ENCODE measurements at regions not wholly inside any gene's neighbourhood (a gene's known extent, or its start where the extent isn't known, plus 50 kb on each side); places are given as distances from the start of the nearest gene placed in this dataset.

- Histone ChIP-seq H2AFZ (ENCODE audit: low read length) (no peak overlapping the region), H3K9me2 (replicated peaks; ENCODE audit: low read length) (no peaks in the 10 kb centered on the region), H3K4me2 (ENCODE audit: low read length) (no peak overlapping the region), H3K9ac (ENCODE audit: low read length) (no peak overlapping the region), H3K79me2 (ENCODE audit: low read length) (no peaks in the 10 kb centered on the region), H3K27me3 (ENCODE audit: low read length) (no peaks in the 10 kb centered on the region), H3F3A (ENCODE audit: low read length, unreplicated experiment) (no peaks in the 10 kb centered on the region), H4K20me1 (ENCODE audit: low read length) (no peaks in the 10 kb centered on the region), H3K9me3 (ENCODE audit: low read length) (no peaks in the 10 kb centered on the region), H3K36me3 (ENCODE audit: low read depth, low read length) (no peaks in the 10 kb centered on the region), H3K27ac (ENCODE audit: low read length) (no peak overlapping the region), H3K4me3 (ENCODE audit: low read length) (no peak overlapping the region), H3K4me1 (ENCODE audit: insufficient read depth, low read length) (0 out of 2 replicates have a peak, but pooled peaks cover 4% of the 10 kb centered on the region)
- POLR2A ChIA-PET (ENCODE audit: unreplicated experiment), result no interaction called here
- no TSS peak for BruUV-seq (replicated peaks)
- no peak for DNase-seq
- intact Hi-C loops (cut with micrococcal nuclease), result no loop called here
- ATAC-seq, result no peak
- CTCF ChIA-PET, result no interaction called here
- TF ChIP-seq EZH2phosphoT487 (IDR thresholded peaks at IDR 0.05; ENCODE audit: borderline replicate concordance, low read length) (no peak), EZH2 (IDR thresholded peaks at IDR 0.05; ENCODE audit: low read length, unreplicated experiment) (no peak), CTCF (conservative IDR thresholded peaks at IDR 0.05; ENCODE audit: low read depth, low read length) (no peak)
Observed at GRCh38 chr1:239458144-239458500, 71.8 kb downstream of the CHRM3 start.

- TF ChIP-seq EZH2phosphoT487 (IDR thresholded peaks at IDR 0.05; ENCODE audit: borderline replicate concordance, low read length) (no peak), CTCF (conservative IDR thresholded peaks at IDR 0.05; ENCODE audit: low read depth, low read length) (no peak)
- Histone ChIP-seq H3K79me2 (ENCODE audit: low read length) (no peaks in the 10 kb centered on the region), H3K27ac (ENCODE audit: low read length) (no peak overlapping the region), H4K20me1 (ENCODE audit: low read length) (no peaks in the 10 kb centered on the region), H3F3A (ENCODE audit: low read length, unreplicated experiment) (no peaks in the 10 kb centered on the region), H3K9me3 (ENCODE audit: low read length) (no peaks in the 10 kb centered on the region), H3K4me1 (ENCODE audit: insufficient read depth, low read length) (no peaks in the 10 kb centered on the region), H3K4me3 (ENCODE audit: low read length) (no peak overlapping the region), H2AFZ (ENCODE audit: low read length) (no peak overlapping the region), H3K36me3 (ENCODE audit: low read depth, low read length) (no peaks in the 10 kb centered on the region), H3K9ac (ENCODE audit: low read length) (no peak overlapping the region), H3K4me2 (ENCODE audit: low read length) (no peak overlapping the region), H3K27me3 (ENCODE audit: low read length) (no peaks in the 10 kb centered on the region), H3K9me2 (replicated peaks; ENCODE audit: low read length) (no peaks in the 10 kb centered on the region)
- ChIA-PET CTCF (interaction anchor here (0.6 kb wide), 1 partner anchor 736 kb away, joined by 9 read pairs; no protein-coding TSS in a partner anchor), POLR2A (ENCODE audit: unreplicated experiment) (interaction anchor here (0.7 kb wide), 1 partner anchor 16 kb away, joined by 42 read pairs; no protein-coding TSS in a partner anchor)
- BruUV-seq (replicated peaks), result no TSS peak
- no peak for ATAC-seq
- intact Hi-C loops (cut with micrococcal nuclease), result no loop called here
- no peak for DNase-seq
Observed at GRCh38 chr1:239467730-239468129, 81.4 kb downstream of the CHRM3 start.

GRCh38 chr1:239478069-239478468 is 91.7 kb downstream of the CHRM3 start:
- Histone ChIP-seq H3K36me3 (ENCODE audit: low read depth, low read length) (no peaks in the 10 kb centered on the region; the same call in 1 of the 2 replicates), H3K9ac (ENCODE audit: low read length) (no peak overlapping the region), H3K9me3 (ENCODE audit: low read length) (0 out of 2 replicates have a peak, but pooled peaks cover 27% of the 10 kb centered on the region), H3K27ac (ENCODE audit: low read length) (no peak overlapping the region), H3K4me2 (ENCODE audit: low read length) (no peak overlapping the region), H3K27me3 (ENCODE audit: low read length) (no peaks in the 10 kb centered on the region), H4K20me1 (ENCODE audit: low read length) (no peaks in the 10 kb centered on the region), H3K79me2 (ENCODE audit: low read length) (no peaks in the 10 kb centered on the region), H2AFZ (ENCODE audit: low read length) (no peak overlapping the region), H3F3A (ENCODE audit: low read length, unreplicated experiment) (no peaks in the 10 kb centered on the region), H3K4me3 (ENCODE audit: low read length) (no peak overlapping the region), H3K9me2 (replicated peaks; ENCODE audit: low read length) (no peaks in the 10 kb centered on the region), H3K4me1 (ENCODE audit: insufficient read depth, low read length) (peaks cover 11% of the 10 kb centered on the region)
- TF ChIP-seq EZH2phosphoT487 (IDR thresholded peaks at IDR 0.05; ENCODE audit: borderline replicate concordance, low read length) (no peak), EZH2 (IDR thresholded peaks at IDR 0.05; ENCODE audit: low read length, unreplicated experiment) (no peak), CTCF (conservative IDR thresholded peaks at IDR 0.05; ENCODE audit: low read depth, low read length) (no peak)
- no TSS peak for BruUV-seq (replicated peaks)
- DNase-seq, result no peak
- intact Hi-C loops (cut with micrococcal nuclease), result no loop called here
- no peak for ATAC-seq
- ChIA-PET POLR2A (ENCODE audit: unreplicated experiment) (no interaction called here), CTCF (no interaction called here)

All from PC-3 (cell line).